ENCODE measurements at regions not wholly inside any gene's neighbourhood (a gene's known extent, or its start where the extent isn't known, plus 50 kb on each side); places are given as distances from the start of the nearest gene placed in this dataset.

DNA sequence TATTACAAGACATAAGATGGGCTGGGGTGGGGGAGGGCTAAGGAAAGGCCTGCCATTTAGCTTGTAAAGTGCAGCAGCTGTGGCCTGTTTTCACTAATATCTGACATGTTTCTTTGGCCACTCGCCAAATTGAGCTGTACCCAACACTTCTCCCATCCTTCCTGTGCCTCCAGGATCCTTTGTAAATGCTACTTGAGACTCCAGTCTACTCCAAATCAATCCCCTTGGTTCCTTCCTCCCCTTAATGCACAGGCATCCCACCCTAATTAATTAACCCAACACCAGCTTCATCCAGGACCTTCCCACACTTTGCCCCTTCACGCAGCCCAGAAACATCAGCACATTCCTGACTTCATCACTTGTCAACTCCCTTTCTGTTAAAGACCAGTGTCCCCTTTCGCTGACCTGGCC is 55.0 kb upstream of the TCF21 start:
- WGBS, result 53% methylated on average over 3 of the region's 3 CpGs
- H3K27me3 ChIP-seq, result no peaks in the 10 kb centered on the region
- H3K36me3 ChIP-seq, result no peaks in the 10 kb centered on the region
- DNase-seq (ENCODE audit: extremely low spot score), result no peak
- TF ChIP-seq, protein P1, sequence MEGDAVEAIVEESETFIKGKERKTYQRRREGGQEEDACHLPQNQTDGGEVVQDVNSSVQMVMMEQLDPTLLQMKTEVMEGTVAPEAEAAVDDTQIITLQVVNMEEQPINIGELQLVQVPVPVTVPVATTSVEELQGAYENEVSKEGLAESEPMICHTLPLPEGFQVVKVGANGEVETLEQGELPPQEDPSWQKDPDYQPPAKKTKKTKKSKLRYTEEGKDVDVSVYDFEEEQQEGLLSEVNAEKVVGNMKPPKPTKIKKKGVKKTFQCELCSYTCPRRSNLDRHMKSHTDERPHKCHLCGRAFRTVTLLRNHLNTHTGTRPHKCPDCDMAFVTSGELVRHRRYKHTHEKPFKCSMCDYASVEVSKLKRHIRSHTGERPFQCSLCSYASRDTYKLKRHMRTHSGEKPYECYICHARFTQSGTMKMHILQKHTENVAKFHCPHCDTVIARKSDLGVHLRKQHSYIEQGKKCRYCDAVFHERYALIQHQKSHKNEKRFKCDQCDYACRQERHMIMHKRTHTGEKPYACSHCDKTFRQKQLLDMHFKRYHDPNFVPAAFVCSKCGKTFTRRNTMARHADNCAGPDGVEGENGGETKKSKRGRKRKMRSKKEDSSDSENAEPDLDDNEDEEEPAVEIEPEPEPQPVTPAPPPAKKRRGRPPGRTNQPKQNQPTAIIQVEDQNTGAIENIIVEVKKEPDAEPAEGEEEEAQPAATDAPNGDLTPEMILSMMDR (IDR thresholded peaks at IDR 0.05), result no peak
- TF ChIP-seq POLR2AphosphoS5 (IDR thresholded peaks at IDR 0.05) (no peak), POLR2A (IDR thresholded peaks at IDR 0.05; ENCODE audit: low read depth) (no peak), EP300 (IDR thresholded peaks at IDR 0.05) (no peak)
- intact Hi-C loops (cut with DNase I), result no loop called here
- H3K4me3 ChIP-seq, result no peak overlapping the region
- no peak overlapping the region for H3K27ac ChIP-seq (replicated peaks in 1 of 4)
- H3K9me3 ChIP-seq, result no peaks in the 10 kb centered on the region
- H3K4me1 ChIP-seq, result peaks cover 0 to 7% (median 3%) of the 10 kb centered on the region in 4 donors

DNA sequence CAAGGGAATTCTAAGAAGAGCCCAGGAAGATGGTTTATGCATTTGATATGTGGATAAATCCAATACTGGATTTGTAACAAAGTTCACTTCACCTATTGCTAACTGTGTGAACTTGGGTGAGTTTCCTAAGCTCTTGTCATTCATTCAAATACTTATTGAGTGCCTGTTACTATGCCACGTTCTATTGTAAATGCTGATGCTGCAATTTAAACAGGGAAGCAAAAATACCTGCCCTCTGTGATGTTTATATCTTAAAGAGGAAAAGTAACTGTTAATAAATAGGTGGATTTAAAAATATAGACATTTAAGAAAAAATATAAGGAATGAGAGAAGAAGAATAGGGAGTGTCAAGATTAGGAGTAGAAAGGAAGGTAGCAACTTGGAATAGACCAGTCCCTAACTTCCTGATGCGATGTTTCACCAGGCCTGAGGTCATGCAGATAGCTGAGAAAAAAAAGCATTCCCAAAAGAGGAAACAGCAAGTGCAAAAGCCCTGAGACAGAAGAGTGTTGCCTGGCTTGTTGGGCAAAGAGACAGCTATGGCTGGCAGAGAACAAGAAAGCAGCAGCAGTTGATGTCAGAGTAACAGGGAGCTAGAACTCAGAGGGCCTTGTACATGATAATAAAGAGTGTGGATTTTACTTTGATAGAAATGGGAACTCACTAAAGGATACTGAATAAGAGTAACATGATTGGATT is 54.3 kb upstream of the TCF21 start:
- 71% methylated on average over 2 of the region's 2 CpGs for WGBS
- no peaks in the 10 kb centered on the region for H3K9me3 ChIP-seq
- no peak for DNase-seq (ENCODE audit: extremely low spot score)
- H3K4me1 ChIP-seq, result peaks cover 0 to 7% (median 3%) of the 10 kb centered on the region in 4 donors
- no peak for TF ChIP-seq POLR2A (IDR thresholded peaks at IDR 0.05; ENCODE audit: low read depth)
- TF ChIP-seq EP300 (IDR thresholded peaks at IDR 0.05), result no peak
- TF ChIP-seq POLR2AphosphoS5 (IDR thresholded peaks at IDR 0.05), result no peak
- TF ChIP-seq, protein P1 (IDR thresholded peaks at IDR 0.05), result no peak
- no peak overlapping the region for H3K27ac ChIP-seq (replicated peaks in 1 of 4)
- H3K4me3 ChIP-seq, result no peak overlapping the region
- no peaks in the 10 kb centered on the region for H3K36me3 ChIP-seq
- H3K27me3 ChIP-seq, result no peaks in the 10 kb centered on the region
- intact Hi-C loops (cut with DNase I), result loop anchor here (5.0 kb wide), 2 partner anchors 83 to 267 kb away; no protein-coding TSS in a partner anchor

DNA sequence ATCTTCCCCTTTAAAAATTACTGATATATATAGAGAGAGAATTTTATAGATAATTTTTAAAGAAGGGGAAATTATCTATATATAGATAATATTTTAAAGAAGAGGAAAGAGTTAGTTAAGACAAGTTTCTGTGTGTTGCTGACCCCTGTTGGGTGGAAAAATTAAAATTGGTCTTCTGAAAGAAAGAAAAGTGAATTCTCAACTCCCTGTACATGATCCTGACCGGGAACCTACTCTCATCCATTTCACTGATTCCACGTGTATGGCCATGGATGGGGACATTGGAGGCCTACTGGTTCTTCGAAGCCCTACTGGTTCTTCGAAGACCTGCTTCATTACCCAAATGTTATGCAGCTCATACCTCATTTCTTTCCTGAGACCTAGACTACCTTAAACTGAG is 53.0 kb upstream of the TCF21 start:
- Histone ChIP-seq H3K4me3 (no peak overlapping the region), H3K36me3 (no peaks in the 10 kb centered on the region), H3K27me3 (no peaks in the 10 kb centered on the region), H3K9me3 (no peaks in the 10 kb centered on the region), H3K27ac (replicated peaks in 1 of 4) (no peak overlapping the region), H3K4me1 (peaks cover 0 to 7% (median 3%) of the 10 kb centered on the region in 4 donors)
- DNase-seq (ENCODE audit: extremely low spot score), result no peak
- TF ChIP-seq EP300 (IDR thresholded peaks at IDR 0.05) (no peak), POLR2AphosphoS5 (IDR thresholded peaks at IDR 0.05) (no peak), POLR2A (IDR thresholded peaks at IDR 0.05; ENCODE audit: low read depth) (no peak)
- TF ChIP-seq, protein P1 (IDR thresholded peaks at IDR 0.05), result no peak
- 86% methylated on average over 4 of the region's 4 CpGs for WGBS
- intact Hi-C loops (cut with DNase I), result loop anchor here (5.0 kb wide), 2 partner anchors 81 to 269 kb away; no protein-coding TSS in a partner anchor

DNA sequence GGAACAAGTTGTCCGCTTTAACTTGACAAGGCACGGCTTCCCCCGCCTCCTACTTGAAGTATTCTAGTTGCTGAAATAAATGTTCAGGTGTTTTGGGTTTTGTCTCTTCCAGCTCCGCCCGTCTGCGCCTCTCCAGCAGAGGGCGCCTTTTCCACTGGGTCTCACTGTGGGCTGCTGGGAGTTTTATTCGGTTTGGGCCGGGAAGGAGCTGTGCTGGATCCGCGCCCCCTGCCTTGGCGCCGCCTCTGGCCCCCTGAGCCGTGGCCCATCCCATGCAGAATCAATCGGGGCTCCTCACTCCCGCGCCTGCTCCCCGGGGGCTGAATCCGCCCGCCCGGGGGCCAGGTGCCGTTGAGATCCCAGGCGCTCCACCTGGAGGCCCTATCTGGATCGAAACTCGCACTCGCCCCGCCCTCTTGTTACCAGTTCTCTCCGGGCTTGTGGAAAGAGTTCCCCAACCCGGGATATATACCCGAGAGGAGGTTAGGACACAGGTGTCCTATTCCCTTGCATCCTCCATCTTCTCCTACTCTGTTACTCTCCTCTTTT is 51.0 kb upstream of the TCF21 start:
- Histone ChIP-seq H3K36me3 (no peaks in the 10 kb centered on the region), H3K27me3 (no peaks in the 10 kb centered on the region), H3K27ac (replicated peaks in 1 of 4) (peak overlapping the region in 1 of 4 donors; percentile 48), H3K9me3 (no peaks in the 10 kb centered on the region), H3K4me3 (peak overlapping the region; percentile 50 to 59 (median 52)), H3K4me1 (peaks cover 0 to 10% (median 4%) of the 10 kb centered on the region in 4 donors)
- WGBS, result 54% methylated on average over 11 of the region's 30 CpGs
- intact Hi-C loops (cut with DNase I), result loop anchor here (5.0 kb wide), 2 partner anchors 79 to 271 kb away; no protein-coding TSS in a partner anchor
- DNase-seq (ENCODE audit: extremely low spot score), result no peak
- TF ChIP-seq EP300 (IDR thresholded peaks at IDR 0.05), result no peak
- TF ChIP-seq, protein P1 (IDR thresholded peaks at IDR 0.05), result peak; percentile 56 to 81 (median 77)
